Cardiac muscle cell (in vitro differentiated cells and primary cell): ENCODE measurements at regions not wholly inside any gene's neighbourhood (a gene's known extent, or its start where the extent isn't known, plus 50 kb on each side); places are given as distances from the start of the nearest gene placed in this dataset.

Experiments
- DNase-seq, 2 donors: peaks; one replicate each; pipeline versions ENCODE4 v3.0.0 to v3.0.0-alpha.2; 2010 to 2017; ENCODE audit warnings: low read depth in 1 of 2, low spot score in 1 of 2
- H3K27ac ChIP-seq: fragments of 200-600 bp; sonication (generic); 2 replicates; pipeline ENCODE4 v1.5.1; 2016
- H3K27me3 ChIP-seq: fragments of 200-600 bp; sonication (generic); 2 replicates; pipeline ENCODE4 v1.6.0; 2016; ENCODE audit warnings: control low read depth
- H3K36me3 ChIP-seq: fragments of 200-600 bp; sonication (generic); 2 replicates; pipeline ENCODE4 v1.5.1; 2016; ENCODE audit warnings: control low read depth
- H3K4me1 ChIP-seq: fragments of 200-600 bp; sonication (generic); 2 replicates; pipeline ENCODE4 v1.8.1; 2017; ENCODE audit warnings: low read depth, mild to moderate bottlenecking, mixed run types
- H3K4me3 ChIP-seq: fragments of 200-600 bp; sonication (generic); 2 replicates; pipeline ENCODE4 v1.5.1; 2016; ENCODE audit warnings: mild to moderate bottlenecking
- H3K9me3 ChIP-seq: fragments of 200-600 bp; sonication (generic); 2 replicates; pipeline ENCODE4 v1.5.1; 2017; ENCODE audit warnings: low read depth, mild to moderate bottlenecking, control low read depth
- TF ChIP-seq, protein P1 (sequence below): IDR thresholded peaks from 2 replicates; pipeline ENCODE4 v1.5.1; 2012; ENCODE audit warnings: low read depth, mild to moderate bottlenecking, low read length

DNA sequence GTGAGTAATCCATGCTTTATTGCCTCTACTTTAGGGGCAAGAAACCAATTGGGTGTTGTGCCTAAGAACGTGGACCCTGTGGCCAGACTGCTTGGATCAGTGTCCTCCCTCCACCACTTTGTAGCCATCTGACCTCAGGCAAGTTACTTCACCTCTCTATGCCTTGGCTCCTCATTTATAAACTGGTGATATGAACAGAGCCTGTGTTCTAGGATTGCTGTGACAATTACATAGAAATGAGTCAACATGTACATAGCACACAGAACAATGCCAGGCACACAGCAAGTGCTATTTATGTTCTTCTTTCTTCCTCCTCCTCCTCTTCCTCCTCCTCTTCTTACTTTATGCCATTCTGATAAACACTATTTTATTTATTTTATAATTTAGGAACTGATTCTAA, 339.4 kb downstream of the CD83 start:
- no peaks in the 10 kb centered on the region for H3K4me1 ChIP-seq
- H3K36me3 ChIP-seq = no peaks in the 10 kb centered on the region
- DNase-seq = no peak
- TF ChIP-seq, protein P1, sequence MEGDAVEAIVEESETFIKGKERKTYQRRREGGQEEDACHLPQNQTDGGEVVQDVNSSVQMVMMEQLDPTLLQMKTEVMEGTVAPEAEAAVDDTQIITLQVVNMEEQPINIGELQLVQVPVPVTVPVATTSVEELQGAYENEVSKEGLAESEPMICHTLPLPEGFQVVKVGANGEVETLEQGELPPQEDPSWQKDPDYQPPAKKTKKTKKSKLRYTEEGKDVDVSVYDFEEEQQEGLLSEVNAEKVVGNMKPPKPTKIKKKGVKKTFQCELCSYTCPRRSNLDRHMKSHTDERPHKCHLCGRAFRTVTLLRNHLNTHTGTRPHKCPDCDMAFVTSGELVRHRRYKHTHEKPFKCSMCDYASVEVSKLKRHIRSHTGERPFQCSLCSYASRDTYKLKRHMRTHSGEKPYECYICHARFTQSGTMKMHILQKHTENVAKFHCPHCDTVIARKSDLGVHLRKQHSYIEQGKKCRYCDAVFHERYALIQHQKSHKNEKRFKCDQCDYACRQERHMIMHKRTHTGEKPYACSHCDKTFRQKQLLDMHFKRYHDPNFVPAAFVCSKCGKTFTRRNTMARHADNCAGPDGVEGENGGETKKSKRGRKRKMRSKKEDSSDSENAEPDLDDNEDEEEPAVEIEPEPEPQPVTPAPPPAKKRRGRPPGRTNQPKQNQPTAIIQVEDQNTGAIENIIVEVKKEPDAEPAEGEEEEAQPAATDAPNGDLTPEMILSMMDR = no peak
- H3K4me3 ChIP-seq = no peak overlapping the region
- no peak overlapping the region for H3K27ac ChIP-seq
- no peaks in the 10 kb centered on the region for H3K9me3 ChIP-seq
- H3K27me3 ChIP-seq = no peaks in the 10 kb centered on the region

DNA sequence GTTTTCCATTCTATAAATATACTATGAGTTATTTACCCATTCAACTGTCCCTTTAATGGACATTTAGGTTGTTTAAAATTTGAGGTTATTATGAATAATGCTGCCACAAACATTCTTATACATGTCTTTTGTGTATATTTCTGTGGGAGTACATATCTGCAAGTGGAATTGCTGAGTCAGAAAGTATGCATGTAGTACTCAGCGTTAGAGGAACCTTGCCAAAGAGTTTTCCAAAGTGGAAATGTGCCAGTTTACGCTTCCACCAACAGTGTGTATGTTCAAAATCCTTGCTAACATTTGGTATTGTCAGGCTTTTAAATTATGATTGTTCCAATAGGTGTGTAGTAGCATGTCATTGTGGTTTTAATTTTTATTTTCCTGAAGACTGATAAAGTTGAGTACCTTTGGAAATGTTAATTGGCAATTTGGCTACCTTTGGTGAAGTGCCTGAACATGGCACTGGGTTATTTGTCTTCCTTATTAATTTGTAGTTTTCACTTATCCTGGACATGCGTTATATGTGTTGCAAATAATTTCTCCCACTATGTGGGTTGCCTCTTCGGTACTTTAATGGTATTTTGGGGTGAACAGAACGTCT, 341.2 kb downstream of the CD83 start:
- no peak overlapping the region for H3K4me3 ChIP-seq
- H3K36me3 ChIP-seq = no peaks in the 10 kb centered on the region
- H3K27ac ChIP-seq = no peak overlapping the region
- DNase-seq = peak in 1 of 2 donors; percentile 94
- no peaks in the 10 kb centered on the region for H3K27me3 ChIP-seq
- H3K4me1 ChIP-seq = no peaks in the 10 kb centered on the region
- TF ChIP-seq, protein P1 = no peak
- no peaks in the 10 kb centered on the region for H3K9me3 ChIP-seq

DNA sequence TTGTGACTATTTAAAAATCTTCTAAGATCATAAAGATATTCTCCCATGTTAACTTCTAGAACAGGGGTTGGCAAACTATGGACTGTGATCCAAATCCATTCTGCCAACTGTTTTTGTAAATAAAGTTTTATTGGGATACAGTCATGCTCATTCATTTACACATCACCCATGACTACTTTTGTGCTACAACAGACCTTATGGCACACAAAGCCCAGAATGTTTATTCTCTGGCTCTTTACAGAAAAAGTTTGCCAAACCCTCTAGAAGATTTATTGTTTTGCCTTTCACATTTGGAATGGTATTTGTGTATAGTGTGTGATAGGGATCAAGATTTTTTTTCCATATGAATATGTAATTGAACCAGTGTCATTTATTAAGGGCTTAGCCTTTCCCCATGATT, 341.7 kb downstream of the CD83 start:
- no peaks in the 10 kb centered on the region for H3K36me3 ChIP-seq
- H3K27ac ChIP-seq = no peak overlapping the region
- no peaks in the 10 kb centered on the region for H3K9me3 ChIP-seq
- no peak overlapping the region for H3K4me3 ChIP-seq
- H3K4me1 ChIP-seq = no peaks in the 10 kb centered on the region
- DNase-seq = no peak
- H3K27me3 ChIP-seq = no peaks in the 10 kb centered on the region
- TF ChIP-seq, protein P1 = no peak

DNA sequence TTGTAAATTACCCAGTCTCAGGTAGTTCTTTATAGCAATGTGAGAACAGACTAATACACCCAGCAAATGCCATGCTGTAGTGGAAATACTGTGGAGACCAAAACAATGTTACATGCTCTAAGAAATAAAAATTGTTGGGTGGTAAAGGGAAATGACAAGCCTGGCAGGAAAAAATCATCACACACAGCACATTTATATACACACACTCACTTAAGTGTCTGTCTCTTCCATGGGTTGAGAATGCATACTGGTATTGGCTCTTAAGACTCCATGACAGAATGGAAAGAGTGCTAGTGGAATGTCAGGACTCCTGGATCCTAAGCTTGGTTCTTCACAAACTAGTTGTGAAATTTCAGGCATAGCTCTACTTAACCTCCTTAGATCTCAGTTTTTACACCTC, 343.0 kb downstream of the CD83 start:
- no peak overlapping the region for H3K27ac ChIP-seq
- H3K4me1 ChIP-seq = no peaks in the 10 kb centered on the region
- no peak for DNase-seq
- H3K9me3 ChIP-seq = no peaks in the 10 kb centered on the region
- H3K36me3 ChIP-seq = no peaks in the 10 kb centered on the region
- TF ChIP-seq, protein P1 = no peak
- H3K4me3 ChIP-seq = no peak overlapping the region
- no peaks in the 10 kb centered on the region for H3K27me3 ChIP-seq

DNA sequence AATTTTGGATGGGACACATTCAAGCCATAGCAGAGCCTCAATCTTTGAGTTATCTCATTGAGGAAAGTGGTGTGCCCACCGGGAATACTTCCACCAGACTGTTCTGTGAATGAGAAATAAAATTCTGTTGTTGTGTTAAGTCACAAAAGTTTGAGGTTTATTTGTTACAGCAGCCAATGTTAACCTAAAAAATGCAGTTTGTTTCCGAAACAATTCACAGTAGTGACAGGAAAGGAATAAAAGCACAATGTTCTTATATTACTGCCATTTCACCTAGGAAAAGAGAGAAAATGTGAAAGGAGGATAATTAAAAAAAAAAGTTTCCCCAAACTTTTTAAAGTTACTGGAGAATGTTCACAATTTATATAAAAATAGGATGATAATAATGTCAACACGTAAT, 344.6 kb downstream of the CD83 start:
- Histone ChIP-seq H3K36me3 (no peaks in the 10 kb centered on the region), H3K27me3 (no peaks in the 10 kb centered on the region), H3K4me1 (no peaks in the 10 kb centered on the region), H3K27ac (no peak overlapping the region), H3K9me3 (no peaks in the 10 kb centered on the region), H3K4me3 (no peak overlapping the region)
- DNase-seq = no peak
- TF ChIP-seq, protein P1 = no peak

DNA sequence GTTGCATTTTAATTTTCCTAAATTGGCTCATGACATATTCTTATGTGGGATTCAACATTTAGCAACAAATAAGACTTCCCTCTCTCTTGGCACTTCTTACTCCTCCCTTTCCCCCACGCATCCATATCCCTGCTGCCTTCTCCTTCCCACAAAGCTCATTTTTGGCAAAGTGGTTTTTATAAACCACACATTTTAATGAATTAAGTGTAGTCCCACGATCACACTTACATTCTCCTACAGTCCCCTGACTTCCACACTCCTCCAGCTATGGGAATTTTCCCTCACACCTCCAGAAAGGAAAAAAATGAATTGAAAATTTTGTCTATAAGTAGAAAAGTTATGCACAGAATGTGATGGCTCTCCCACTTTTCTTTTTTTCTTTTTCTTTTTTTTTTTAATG, 345.0 kb downstream of the CD83 start:
- no peaks in the 10 kb centered on the region for H3K9me3 ChIP-seq
- no peak overlapping the region for H3K27ac ChIP-seq
- TF ChIP-seq, protein P1 = no peak
- no peaks in the 10 kb centered on the region for H3K4me1 ChIP-seq
- H3K27me3 ChIP-seq = no peaks in the 10 kb centered on the region
- no peak overlapping the region for H3K4me3 ChIP-seq
- no peaks in the 10 kb centered on the region for H3K36me3 ChIP-seq
- DNase-seq = no peak
